IMR-90 (cell line): ENCODE measurements at regions not wholly inside any gene's neighbourhood (a gene's known extent, or its start where the extent isn't known, plus 50 kb on each side); places are given as distances from the start of the nearest gene placed in this dataset.

Experiments
- ATAC-seq: fragments of 200-7000 bp; cut with Tn5 transposase; 2 replicates; pipeline ENCODE4 v1.9.1; 2020; ENCODE audit warnings: low read depth, mild to moderate bottlenecking, moderate library complexity
- BruUV-seq: library from RNA; stranded (reverse); fragments of 400-500 nt; replicated peaks from 2 replicates; lab custom pipeline; 2021; lab: Mats Ljungman, UMichigan
- CTCF ChIA-PET: fragments of 300-600 bp; formaldehyde crosslinking; extraction: SDS; loops from one replicate; lab custom pipeline; 2021; ENCODE audit warnings: antibody characterized with exemption; lab: Yijun Ruan, JAX
- POLR2A ChIA-PET: fragments of 300-600 bp; sonication (Branson Sonifier 250); formaldehyde crosslinking; loops from one replicate; lab custom pipeline; 2022; ENCODE audit warnings: antibody characterized with exemption; ENCODE audit not compliant: unreplicated experiment; lab: Charles Lee
- DNase-seq: peaks from one replicate; pipeline ENCODE4 v3.0.0; 2013
- H2AFZ ChIP-seq: replicated peaks from 2 replicates; pipeline ENCODE3; 2013; ENCODE audit warnings: low read length, mild to moderate bottlenecking; ENCODE audit not compliant: poor library complexity
- H2AK5ac ChIP-seq: 2 replicates; pipeline ENCODE4 v1.6.1; 2013; ENCODE audit warnings: low read depth, low read length, inconsistent platforms
- H2AK9ac ChIP-seq: replicated peaks from 2 replicates; pipeline ENCODE3; 2013; ENCODE audit warnings: mild to moderate bottlenecking, low read depth, low read length, moderate library complexity; ENCODE audit not compliant: poor library complexity
- H2BK120ac ChIP-seq: 2 replicates; pipeline ENCODE4 v1.6.1; 2013; ENCODE audit warnings: low read depth, low read length, inconsistent platforms
- H2BK15ac ChIP-seq: 3 replicates; pipeline ENCODE4 v1.6.1; 2013; ENCODE audit warnings: low read depth, low read length, inconsistent platforms
- H2BK20ac ChIP-seq: 2 replicates; pipeline ENCODE4 v1.6.1; 2013; ENCODE audit warnings: low read depth, mild to moderate bottlenecking, inconsistent platforms, low read length, moderate library complexity
- H2BK5ac ChIP-seq: 2 replicates; pipeline ENCODE4 v1.6.1; 2013; ENCODE audit warnings: mild to moderate bottlenecking, low read depth, low read length, inconsistent platforms; ENCODE audit not compliant: poor library complexity, severe bottlenecking
- H3K14ac ChIP-seq: replicated peaks from 2 replicates; pipeline ENCODE4 v1.6.1; 2013; ENCODE audit warnings: low read depth, low read length, inconsistent platforms
- H3K18ac ChIP-seq: 2 replicates; pipeline ENCODE4 v1.6.1; 2013; ENCODE audit warnings: low read depth, low read length, control low read depth
- H3K23ac ChIP-seq: 2 replicates; pipeline ENCODE4 v1.6.1; 2013; ENCODE audit warnings: low read depth, low read length, inconsistent platforms
- H3K27ac ChIP-seq: 2 replicates; pipeline ENCODE4 v1.5.1; 2013; ENCODE audit warnings: mild to moderate bottlenecking, control low read depth, low read length; ENCODE audit not compliant: insufficient read depth
- H3K27me3 ChIP-seq: 2 replicates; pipeline ENCODE4 v1.6.1; 2013; ENCODE audit warnings: low read length; ENCODE audit not compliant: control insufficient read depth, insufficient read depth
- H3K36me3 ChIP-seq: 2 replicates; pipeline ENCODE4 v1.6.1; 2013; ENCODE audit warnings: low read length, mixed read lengths; ENCODE audit not compliant: control insufficient read depth, insufficient read depth
- H3K4ac ChIP-seq: 2 replicates; pipeline ENCODE4 v1.6.1; 2013; ENCODE audit warnings: low read depth, low read length, inconsistent platforms
- H3K4me1 ChIP-seq: 2 replicates; pipeline ENCODE4 v1.6.1; 2013; ENCODE audit warnings: low read length, mixed read lengths; ENCODE audit not compliant: control insufficient read depth, insufficient read depth
- H3K4me2 ChIP-seq: 2 replicates; pipeline ENCODE4 v1.6.1; 2013; ENCODE audit warnings: low read depth, mild to moderate bottlenecking, control low read depth, low read length, moderate library complexity
- H3K4me3 ChIP-seq: 2 replicates; pipeline ENCODE4 v1.5.1; 2013; ENCODE audit warnings: low read depth, mild to moderate bottlenecking, control low read depth, low read length, moderate library complexity; ENCODE audit not compliant: insufficient read depth
- H3K56ac ChIP-seq: 2 replicates; pipeline ENCODE4 v1.6.1; 2013; ENCODE audit warnings: low read length, inconsistent platforms; ENCODE audit not compliant: insufficient read depth; ENCODE audit errors: extremely low read depth
- H3K79me1 ChIP-seq, 2 experiments: 2 replicates each; pipeline ENCODE4 v1.6.1; 2013; ENCODE audit warnings: low read length in 2 of 2, inconsistent platforms in 1 of 2, low read depth in 1 of 2
- H3K9ac ChIP-seq: 2 replicates; pipeline ENCODE4 v1.6.1; 2013; ENCODE audit warnings: low read depth, low read length, control low read depth
- H3K9me1 ChIP-seq: 2 replicates; pipeline ENCODE4 v1.6.1; 2013; ENCODE audit warnings: low read length, inconsistent platforms; ENCODE audit not compliant: insufficient read depth
- H3K9me3 ChIP-seq: 2 replicates; pipeline ENCODE4 v1.6.1; 2013; ENCODE audit warnings: low read length; ENCODE audit not compliant: control insufficient read depth, insufficient read depth
- H4K20me1 ChIP-seq: 2 replicates; pipeline ENCODE4 v1.6.1; 2013; ENCODE audit warnings: low read length, inconsistent platforms; ENCODE audit not compliant: insufficient read depth
- H4K5ac ChIP-seq: 2 replicates; pipeline ENCODE4 v1.6.1; 2013; ENCODE audit warnings: mild to moderate bottlenecking, low read depth, low read length, control low read depth
- H4K8ac ChIP-seq, 2 experiments: 2 replicates each; pipeline ENCODE4 v1.6.1; 2013; ENCODE audit warnings: low read depth in 2 of 2, low read length in 2 of 2, control low read depth in 1 of 2, inconsistent platforms in 1 of 2
- H4K91ac ChIP-seq: 2 replicates; pipeline ENCODE4 v1.6.1; 2013; ENCODE audit warnings: low read depth, low read length, inconsistent platforms; ENCODE audit not compliant: insufficient read depth
- CEBPB ChIP-seq: IDR thresholded peaks from 2 replicates; pipeline ENCODE4 v1.6.1; 2012; ENCODE audit warnings: low read depth, low read length, improper control_type of control experiment
- CTCF ChIP-seq: conservative IDR thresholded peaks from 2 replicates; pipeline ENCODE4 v1.5.1; 2012; ENCODE audit warnings: mild to moderate bottlenecking, low read depth, low read length, improper control_type of control experiment
- FOS ChIP-seq: fragments of 150-350 bp; IDR thresholded peaks from 2 replicates; pipeline ENCODE4 v1.6.1; 2016; ENCODE audit warnings: low read depth, low read length
- WGBS, 2 experiments: methylation state at CpG; one replicate each; pipeline versions ENCODE4 v1.1.5 to v1.1.7; 2013; ENCODE audit warnings: missing lambda C conversion rate in 2 of 2; ENCODE audit not compliant: insufficient read length in 1 of 2; ENCODE audit errors: extremely low coverage in 2 of 2; 5-methylcytosine and 5-hydroxymethylcytosine counted together
- dilution Hi-C: fragments of 300-500 bp; cut with HindIII; formaldehyde crosslinking; loops from one replicate; pipeline ENCODE4 v1.14.3; 2018; ENCODE audit warnings: low sequenced_read_pairs; ENCODE audit not compliant: unreplicated experiment
- in situ Hi-C: fragments of 300-500 bp; cut with MboI; formaldehyde crosslinking; loops from 3 replicates; pipeline ENCODE4 v1.14.3; 2019; ENCODE audit warnings: low sequenced_read_pairs, inconsistent platforms, mixed read lengths
- intact Hi-C: fragments of 100-400 bp; cut with micrococcal nuclease; formaldehyde crosslinking; loops from 2 replicates; pipeline ENCODE4 v1.10.0; 2022
- TF ChIP-seq, protein P1 (sequence below): fragments of 150-350 bp; IDR thresholded peaks from 2 replicates; pipeline ENCODE4 v1.6.1; 2016; ENCODE audit warnings: low read depth, mild to moderate bottlenecking, low read length, moderate library complexity, borderline replicate concordance

DNA sequence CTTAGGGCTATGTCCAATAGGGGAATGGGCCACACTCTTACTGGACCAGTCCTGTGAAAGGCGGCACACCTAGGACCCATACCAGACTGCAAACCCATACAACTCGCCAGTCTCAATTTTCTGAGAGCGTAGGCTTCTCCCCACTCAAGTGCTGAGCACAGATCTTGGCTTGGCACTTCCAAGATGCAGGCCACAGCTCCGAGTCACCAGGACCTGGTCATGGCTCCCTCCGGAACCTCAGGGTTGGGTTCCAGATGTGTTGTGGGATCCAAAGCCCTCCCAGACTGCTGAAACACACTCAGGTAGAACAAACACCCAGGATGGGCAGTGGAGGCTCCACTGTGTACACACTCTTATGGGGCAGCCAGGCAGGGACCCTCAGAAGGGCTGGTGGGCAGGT is 103.3 kb downstream of the TMEM144 start:
- H4K8ac ChIP-seq: peak overlapping the region; percentile 97 to 98
- in situ Hi-C loops: no loop called here

More for the DNA sequence above, 103.3 kb downstream of the TMEM144 start:
- Histone ChIP-seq H2BK15ac (peak overlapping the region; percentile 100), H3K18ac (peak overlapping the region; percentile 99), H2BK120ac (peak overlapping the region; percentile 100), H3K9me3 (no peaks in the 10 kb centered on the region), H3K27me3 (no peaks in the 10 kb centered on the region), H2BK20ac (peak overlapping the region; percentile 100), H3K79me1 (no peaks in the 10 kb centered on the region), H2BK5ac (peak overlapping the region; percentile 95), H3K4me2 (no peak overlapping the region), H3K23ac (peak overlapping the region; percentile 98), H2AK9ac (peak overlapping the region; percentile 98), H4K20me1 (no peaks in the 10 kb centered on the region), H3K4ac (peak overlapping the region; percentile 99), H3K4me1 (peaks cover 17% of the 10 kb centered on the region), H3K9ac (peak overlapping the region; percentile 22; the same call in 1 of the 2 replicates), H3K56ac (peak overlapping the region; percentile 97; the same call in 1 of the 2 replicates), H2AK5ac (peak overlapping the region; percentile 97), H2AFZ (peak overlapping the region; percentile 84), H4K91ac (peak overlapping the region; percentile 100), H3K4me3 (no peak overlapping the region), H3K36me3 (no peaks in the 10 kb centered on the region), H3K27ac (peak overlapping the region; percentile 98), H3K9me1 (peaks cover 7% of the 10 kb centered on the region), H4K5ac (peak overlapping the region; percentile 99), H3K14ac (peak overlapping the region; percentile 99)
- ChIA-PET POLR2A (no interaction called here), CTCF (no interaction called here)
- no CpG with 5 or more reads among the region's 5 CpGs for WGBS, 2 experiments
- TF ChIP-seq CEBPB (no peak), CTCF (no peak), FOS (no peak)
- TF ChIP-seq, protein P1, sequence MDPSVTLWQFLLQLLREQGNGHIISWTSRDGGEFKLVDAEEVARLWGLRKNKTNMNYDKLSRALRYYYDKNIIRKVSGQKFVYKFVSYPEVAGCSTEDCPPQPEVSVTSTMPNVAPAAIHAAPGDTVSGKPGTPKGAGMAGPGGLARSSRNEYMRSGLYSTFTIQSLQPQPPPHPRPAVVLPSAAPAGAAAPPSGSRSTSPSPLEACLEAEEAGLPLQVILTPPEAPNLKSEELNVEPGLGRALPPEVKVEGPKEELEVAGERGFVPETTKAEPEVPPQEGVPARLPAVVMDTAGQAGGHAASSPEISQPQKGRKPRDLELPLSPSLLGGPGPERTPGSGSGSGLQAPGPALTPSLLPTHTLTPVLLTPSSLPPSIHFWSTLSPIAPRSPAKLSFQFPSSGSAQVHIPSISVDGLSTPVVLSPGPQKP: no peak
- BruUV-seq: no TSS peak
- ATAC-seq: no peak
- intact Hi-C loops: no loop called here
- dilution Hi-C loops: no loop called here
- DNase-seq: peak; percentile 47
